Stimulated activated naive CD4-positive, alpha-beta T cell (primary cell): ENCODE measurements at regions not wholly inside any gene's neighbourhood (a gene's known extent, or its start where the extent isn't known, plus 50 kb on each side); places are given as distances from the start of the nearest gene placed in this dataset.
"Not testable (repeated sequence)": the region's sequence is repeated elsewhere in the genome, so short reads cannot be mapped to it uniquely, and the experiment has no call there.

ENCODE experiments used
- DNase-seq, 6 experiments: peaks; one replicate each; lab custom pipeline; 2025; lab: John Stamatoyannopoulos, UW

- DNase-seq, result no peak
These were observed 208.7 kb upstream of the OBI1 start for GRCh38 chr13:78867655-78868054.

GRCh38 chr13:78866076-78866475, 207.1 kb upstream of the OBI1 start:
- DNase-seq, result not testable (repeated sequence)

- DNase-seq, result no peak
These were observed 203.5 kb upstream of the OBI1 start for GRCh38 chr13:78862446-78862845.

GRCh38 chr13:78852709-78853108, 193.8 kb upstream of the OBI1 start:
- DNase-seq, result no peak

GRCh38 chr13:78845656-78846365, 186.9 kb upstream of the OBI1 start:
- no peak for DNase-seq

- no peak for DNase-seq
These were observed 185.2 kb upstream of the OBI1 start for GRCh38 chr13:78844106-78844505.

GRCh38 chr13:78841358-78841963, 182.5 kb upstream of the OBI1 start:
- DNase-seq, result no peak

GRCh38 chr13:78836238-78836784, 177.4 kb upstream of the OBI1 start:
- DNase-seq, result no peak

- DNase-seq, result no peak
These were observed 173.5 kb upstream of the OBI1 start for GRCh38 chr13:78832461-78832860.

- no peak for DNase-seq
These were observed 171.6 kb upstream of the OBI1 start for GRCh38 chr13:78830508-78830907.

- no peak for DNase-seq
These were observed 170.9 kb upstream of the OBI1 start for GRCh38 chr13:78829821-78830220.

- DNase-seq, result no peak
These were observed 168.5 kb upstream of the OBI1 start for GRCh38 chr13:78827471-78827870.

GRCh38 chr13:78826936-78827335, 168.0 kb upstream of the OBI1 start:
- DNase-seq, result no peak

- DNase-seq, result no peak
These were observed 167.4 kb upstream of the OBI1 start for GRCh38 chr13:78826312-78826711.

GRCh38 chr13:78820541-78820940, 161.6 kb upstream of the OBI1 start:
- no peak for DNase-seq

- DNase-seq, result no peak
These were observed 157.6 kb upstream of the OBI1 start for GRCh38 chr13:78816592-78816991.

- DNase-seq, result no peak
These were observed 157.2 kb upstream of the OBI1 start for GRCh38 chr13:78816154-78816553.

GRCh38 chr13:78806457-78806856, 147.5 kb upstream of the OBI1 start:
- DNase-seq, result no peak

GRCh38 chr13:78802912-78803311, 144.0 kb upstream of the OBI1 start:
- no peak for DNase-seq

- DNase-seq, result no peak
These were observed 128.2 kb upstream of the OBI1 start for GRCh38 chr13:78787190-78787589.

GRCh38 chr13:78786459-78786858, 127.5 kb upstream of the OBI1 start:
- DNase-seq, result no peak

GRCh38 chr13:78785764-78786163, 126.8 kb upstream of the OBI1 start:
- no peak for DNase-seq

- DNase-seq, result no peak
These were observed 125.2 kb upstream of the OBI1 start for GRCh38 chr13:78784014-78784750.
